OCI-LY3 (cell line): ENCODE measurements at regions not wholly inside any gene's neighbourhood (a gene's known extent, or its start where the extent isn't known, plus 50 kb on each side); places are given as distances from the start of the nearest gene placed in this dataset.
"Not testable (repeated sequence)": the region's sequence is repeated elsewhere in the genome, so short reads cannot be mapped to it uniquely, and the experiment has no call there.

Source experiments
- H2AFZ ChIP-seq: fragments of 200-600, 300-600 bp; shearing (Covaris generic); 2 replicates; pipeline ENCODE4 v1.6.0; 2014; ENCODE audit warnings: antibody characterized with exemption, low read depth, low read length
- H3K27ac ChIP-seq: fragments of 200-600, 300-600 bp; sonication (generic); 2 replicates; pipeline ENCODE4 v1.5.1; 2014; ENCODE audit warnings: mild to moderate bottlenecking, low read length, moderate library complexity, mixed read lengths
- H3K27me3 ChIP-seq: fragments of 200-600, 300-600 bp; sonication (generic); 2 replicates; pipeline ENCODE4 v1.6.1; 2014; ENCODE audit warnings: low read depth, low read length, mixed read lengths
- H3K36me3 ChIP-seq: fragments of 200-600, 300-600 bp; sonication (generic); replicated peaks from 2 replicates; pipeline ENCODE3; 2014; ENCODE audit warnings: low read depth, low read length, mixed read lengths
- H3K4me1 ChIP-seq: fragments of 300-600, 200-600 bp; sonication (generic); 2 replicates; pipeline ENCODE4 v1.6.1; 2014; ENCODE audit warnings: low read length, mixed read lengths
- H3K4me2 ChIP-seq: fragments of 200-600, 300-600 bp; sonication (generic); 2 replicates; pipeline ENCODE4 v1.6.1; 2014; ENCODE audit warnings: low read length, mixed read lengths
- H3K4me3 ChIP-seq: fragments of 300-600, 200-600 bp; sonication (generic); 2 replicates; pipeline ENCODE4 v1.5.1; 2014; ENCODE audit warnings: antibody characterized with exemption, mild to moderate bottlenecking, low read length, moderate library complexity
- H3K79me2 ChIP-seq: fragments of 300-600, 200-600 bp; shearing (Covaris generic); 2 replicates; pipeline ENCODE4 v1.6.1; 2014; ENCODE audit warnings: mild to moderate bottlenecking, low read length, mixed read lengths
- H3K9ac ChIP-seq: fragments of 300-600, 200-600 bp; shearing (Covaris generic); 2 replicates; pipeline ENCODE4 v1.6.0; 2014; ENCODE audit warnings: mild to moderate bottlenecking, low read length, moderate library complexity
- H3K9me3 ChIP-seq: fragments of 200-600, 300-600 bp; shearing (Covaris generic); 2 replicates; pipeline ENCODE4 v1.6.1; 2014; ENCODE audit warnings: low read length, mixed read lengths; ENCODE audit not compliant: insufficient read depth
- H4K20me1 ChIP-seq: fragments of 200-600, 300-600 bp; sonication (generic); 2 replicates; pipeline ENCODE4 v1.6.1; 2016; ENCODE audit warnings: low read length, mixed read lengths; ENCODE audit not compliant: insufficient read depth
- EZH2phosphoT487 ChIP-seq: fragments of 200-600 bp; shearing (Covaris generic); IDR thresholded peaks from 2 replicates; pipeline ENCODE4 v1.6.1; 2018; ENCODE audit warnings: antibody characterized with exemption, mixed run types, low read depth
- TF ChIP-seq, protein P1 (sequence below): fragments of 200-600, 300-600 bp; sonication (generic); IDR thresholded peaks from 2 replicates; pipeline ENCODE4 v1.5.1; 2014; ENCODE audit warnings: antibody characterized with exemption, low read length, low read depth

DNA sequence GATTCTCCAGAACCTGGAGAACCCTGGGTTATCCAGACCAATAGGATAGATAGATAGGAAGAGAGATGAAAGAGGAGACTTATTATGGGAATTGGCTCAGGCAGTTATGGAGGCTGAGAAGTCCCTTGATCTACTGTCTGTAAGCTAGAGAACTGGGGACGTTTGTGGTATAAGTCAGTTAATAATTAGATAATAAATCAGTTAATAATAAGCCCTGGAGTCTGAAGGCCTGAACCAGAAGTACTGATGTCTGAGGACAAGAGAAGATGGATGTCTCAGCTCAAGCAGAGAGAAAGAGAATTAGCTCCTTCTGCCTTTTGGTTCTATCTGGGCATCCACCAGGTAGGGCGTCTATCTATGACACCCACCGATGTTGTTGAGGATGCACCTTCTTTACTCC is 72.9 kb upstream of the SLC22A23 start:
- no peak overlapping the region for H3K9ac ChIP-seq
- H3K4me1 ChIP-seq = no peaks in the 10 kb centered on the region
- TF ChIP-seq, protein P1, sequence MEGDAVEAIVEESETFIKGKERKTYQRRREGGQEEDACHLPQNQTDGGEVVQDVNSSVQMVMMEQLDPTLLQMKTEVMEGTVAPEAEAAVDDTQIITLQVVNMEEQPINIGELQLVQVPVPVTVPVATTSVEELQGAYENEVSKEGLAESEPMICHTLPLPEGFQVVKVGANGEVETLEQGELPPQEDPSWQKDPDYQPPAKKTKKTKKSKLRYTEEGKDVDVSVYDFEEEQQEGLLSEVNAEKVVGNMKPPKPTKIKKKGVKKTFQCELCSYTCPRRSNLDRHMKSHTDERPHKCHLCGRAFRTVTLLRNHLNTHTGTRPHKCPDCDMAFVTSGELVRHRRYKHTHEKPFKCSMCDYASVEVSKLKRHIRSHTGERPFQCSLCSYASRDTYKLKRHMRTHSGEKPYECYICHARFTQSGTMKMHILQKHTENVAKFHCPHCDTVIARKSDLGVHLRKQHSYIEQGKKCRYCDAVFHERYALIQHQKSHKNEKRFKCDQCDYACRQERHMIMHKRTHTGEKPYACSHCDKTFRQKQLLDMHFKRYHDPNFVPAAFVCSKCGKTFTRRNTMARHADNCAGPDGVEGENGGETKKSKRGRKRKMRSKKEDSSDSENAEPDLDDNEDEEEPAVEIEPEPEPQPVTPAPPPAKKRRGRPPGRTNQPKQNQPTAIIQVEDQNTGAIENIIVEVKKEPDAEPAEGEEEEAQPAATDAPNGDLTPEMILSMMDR = no peak
- no peak for TF ChIP-seq EZH2phosphoT487
- no peaks in the 10 kb centered on the region for H3K36me3 ChIP-seq
- no peaks in the 10 kb centered on the region for H3K79me2 ChIP-seq
- H3K4me3 ChIP-seq = no peak overlapping the region
- no peak overlapping the region for H3K27ac ChIP-seq
- no peaks in the 10 kb centered on the region for H4K20me1 ChIP-seq
- H3K4me2 ChIP-seq = no peak overlapping the region
- H3K27me3 ChIP-seq = peaks cover 7% of the 10 kb centered on the region
- H3K9me3 ChIP-seq = no peaks in the 10 kb centered on the region
- no peak overlapping the region for H2AFZ ChIP-seq

DNA sequence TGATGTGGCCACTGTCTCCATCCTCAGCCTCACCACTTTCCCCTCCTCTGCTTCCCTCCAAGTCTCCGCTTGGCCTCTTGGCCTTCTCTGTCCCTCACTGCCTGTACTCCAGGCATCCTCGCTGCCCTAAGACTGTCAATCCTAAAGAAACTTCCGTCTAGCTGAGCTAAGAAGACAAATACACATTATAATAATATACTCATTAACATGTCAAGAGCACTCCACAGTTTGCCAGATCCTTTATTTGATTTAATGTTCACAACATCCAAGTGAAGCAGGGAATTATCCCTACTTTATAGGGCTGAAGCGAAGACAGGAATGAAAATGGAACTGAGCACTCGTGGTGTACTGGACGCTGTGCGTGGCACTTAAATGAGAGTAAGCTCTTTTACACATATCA is 72.4 kb upstream of the SLC22A23 start:
- no peak for TF ChIP-seq EZH2phosphoT487
- TF ChIP-seq, protein P1 = no peak
- peaks cover 7% of the 10 kb centered on the region for H3K27me3 ChIP-seq
- no peaks in the 10 kb centered on the region for H3K36me3 ChIP-seq

DNA sequence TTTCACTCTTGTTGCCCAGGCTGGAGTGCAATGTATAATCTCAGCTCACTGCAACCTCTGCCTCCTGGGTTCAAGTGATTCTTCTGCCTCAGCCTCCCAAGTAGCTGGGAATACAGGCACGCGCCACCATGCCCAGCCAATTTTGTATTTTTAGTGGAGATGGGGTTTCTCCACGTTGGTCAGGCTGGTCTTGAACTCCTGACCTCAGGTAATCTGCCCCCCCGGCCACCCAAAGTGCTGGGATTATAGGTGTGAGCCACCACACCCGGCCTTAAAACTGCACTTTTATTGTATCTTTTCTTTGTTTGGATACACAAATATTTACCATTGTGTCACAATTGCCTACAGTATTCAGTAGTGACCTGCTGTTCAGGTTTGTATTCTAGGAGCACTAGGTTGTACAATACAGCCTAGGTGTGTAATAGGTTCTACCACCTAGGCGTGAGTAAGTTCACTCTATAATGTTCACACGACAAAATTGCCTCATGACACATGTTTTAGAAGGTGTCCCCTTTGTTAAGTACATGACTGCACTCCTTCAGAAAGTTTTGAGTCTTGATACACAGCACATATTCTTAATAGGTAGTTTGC is 71.3 kb upstream of the SLC22A23 start:
- not testable (repeated sequence) for H3K4me2 ChIP-seq, H3K4me3 ChIP-seq, H3K79me2 ChIP-seq, H3K27ac ChIP-seq, H3K36me3 ChIP-seq, H3K9me3 ChIP-seq, H4K20me1 ChIP-seq, H3K9ac ChIP-seq, H3K4me1 ChIP-seq, H2AFZ ChIP-seq
- H3K27me3 ChIP-seq = peaks cover 13% of the 10 kb centered on the region

More for the DNA sequence above, 72.4 kb upstream of the SLC22A23 start:
- Histone ChIP-seq H3K79me2 (no peaks in the 10 kb centered on the region), H3K4me3 (no peak overlapping the region), H4K20me1 (no peaks in the 10 kb centered on the region), H3K9ac (no peak overlapping the region), H2AFZ (no peak overlapping the region), H3K9me3 (no peaks in the 10 kb centered on the region), H3K4me1 (no peaks in the 10 kb centered on the region), H3K4me2 (no peak overlapping the region), H3K27ac (no peak overlapping the region)

DNA sequence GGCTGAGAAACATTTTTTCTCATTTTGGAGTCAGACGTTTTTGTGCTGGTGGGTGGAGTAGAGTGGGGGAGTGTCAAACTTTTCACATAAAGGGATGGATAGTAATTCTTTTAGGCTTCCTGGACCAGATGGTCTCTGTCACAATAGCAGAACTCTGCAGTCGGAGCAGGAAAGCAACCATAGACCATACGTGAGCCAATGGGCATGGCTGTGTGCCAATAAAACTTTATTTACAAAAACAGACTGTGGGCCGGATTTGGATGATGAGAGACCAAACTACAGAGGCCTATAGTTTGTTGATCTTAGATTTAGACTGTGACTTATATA is 70.8 kb upstream of the SLC22A23 start:
- Histone ChIP-seq H3K27me3 (peaks cover 12% of the 10 kb centered on the region), H2AFZ (no peak overlapping the region), H3K4me3 (no peak overlapping the region), H3K36me3 (no peaks in the 10 kb centered on the region), H4K20me1 (no peaks in the 10 kb centered on the region), H3K9me3 (no peaks in the 10 kb centered on the region), H3K27ac (no peak overlapping the region), H3K4me2 (no peak overlapping the region), H3K4me1 (no peaks in the 10 kb centered on the region), H3K79me2 (no peaks in the 10 kb centered on the region), H3K9ac (no peak overlapping the region)
- TF ChIP-seq, protein P1 = no peak
- TF ChIP-seq EZH2phosphoT487 = no peak
